Loucy (cell line): ENCODE measurements at regions not wholly inside any gene's neighbourhood (a gene's known extent, or its start where the extent isn't known, plus 50 kb on each side); places are given as distances from the start of the nearest gene placed in this dataset.

ENCODE experiments used
- H2AFZ ChIP-seq: fragments of 200-600 bp; sonication (generic); 2 replicates; pipeline ENCODE4 v1.6.0; 2016; ENCODE audit warnings: antibody characterized with exemption, mild to moderate bottlenecking, low read length, moderate library complexity
- H3F3A ChIP-seq: fragments of 200-600 bp; 2 replicates; pipeline ENCODE4 v1.6.0; 2016; ENCODE audit warnings: antibody characterized with exemption, low read depth, mild to moderate bottlenecking
- H3K27me3 ChIP-seq: fragments of 200-600 bp; sonication (generic); 2 replicates; pipeline ENCODE4 v1.6.1; 2014; ENCODE audit warnings: low read length, mild to moderate bottlenecking; ENCODE audit not compliant: insufficient read depth, poor library complexity, severe bottlenecking
- H3K36me3 ChIP-seq: fragments of 200-600 bp; sonication (generic); 2 replicates; pipeline ENCODE4 v1.6.1; 2016; ENCODE audit warnings: low read length; ENCODE audit not compliant: insufficient read depth
- H3K4me1 ChIP-seq: fragments of 200-600 bp; sonication (generic); 2 replicates; pipeline ENCODE4 v1.5.1; 2014; ENCODE audit warnings: low read length, mild to moderate bottlenecking; ENCODE audit not compliant: insufficient read depth, poor library complexity, severe bottlenecking
- H3K4me2 ChIP-seq: fragments of 200-600 bp; sonication (generic); 2 replicates; pipeline ENCODE4 v1.6.0; 2014; ENCODE audit warnings: antibody characterized with exemption, low read length, low read depth, mild to moderate bottlenecking; ENCODE audit not compliant: poor library complexity, severe bottlenecking
- H3K4me3 ChIP-seq: fragments of 200-600 bp; sonication (generic); 2 replicates; pipeline ENCODE4 v1.5.1; 2014; ENCODE audit warnings: low read length, mild to moderate bottlenecking, mixed read lengths; ENCODE audit not compliant: poor library complexity, severe bottlenecking
- H3K79me2 ChIP-seq: fragments of 200-600 bp; sonication (generic); 2 replicates; pipeline ENCODE4 v1.6.1; 2014; ENCODE audit warnings: low read length; ENCODE audit not compliant: insufficient read depth
- H3K9ac ChIP-seq: fragments of 200-600 bp; sonication (generic); 2 replicates; pipeline ENCODE4 v1.6.0; 2014; ENCODE audit warnings: mild to moderate bottlenecking, low read depth, low read length, moderate library complexity; ENCODE audit not compliant: poor library complexity, severe bottlenecking
- H3K9me2 ChIP-seq: fragments of 200-600 bp; sonication (generic); replicated peaks from 2 replicates; pipeline ENCODE4 v1.6.1; 2016; ENCODE audit warnings: low read depth, low read length, mixed read lengths
- H3K9me3 ChIP-seq: fragments of 200-600 bp; sonication (generic); 2 replicates; pipeline ENCODE4 v1.6.1; 2014; ENCODE audit warnings: mild to moderate bottlenecking, antibody characterized with exemption, low read length, low read depth; ENCODE audit not compliant: insufficient read depth
- H4K20me1 ChIP-seq: fragments of 200-600 bp; sonication (generic); 2 replicates; pipeline ENCODE4 v1.6.0; 2014; ENCODE audit warnings: antibody characterized with exemption, low read length, mild to moderate bottlenecking; ENCODE audit not compliant: insufficient read depth, poor library complexity, severe bottlenecking
- CTCF ChIP-seq: fragments of 200-600 bp; sonication (generic); conservative IDR thresholded peaks from 2 replicates; pipeline ENCODE4 v1.5.1; 2014; ENCODE audit warnings: mild to moderate bottlenecking, antibody characterized with exemption, low read length
- EZH2phosphoT487 ChIP-seq: fragments of 200-600 bp; IDR thresholded peaks from 2 replicates; pipeline ENCODE4 v1.6.1; 2018; ENCODE audit warnings: antibody characterized with exemption, mild to moderate bottlenecking, moderate library complexity, borderline replicate concordance

- Histone ChIP-seq H4K20me1 (no peaks in the 10 kb centered on the region), H3K79me2 (no peaks in the 10 kb centered on the region), H2AFZ (no peak overlapping the region), H3K9me2 (no peaks in the 10 kb centered on the region), H3K4me3 (no peak overlapping the region), H3K4me1 (no peaks in the 10 kb centered on the region), H3K4me2 (no peak overlapping the region), H3K36me3 (no peaks in the 10 kb centered on the region), H3F3A (no peaks in the 10 kb centered on the region), H3K27me3 (no peaks in the 10 kb centered on the region), H3K9me3 (no peaks in the 10 kb centered on the region; the same call in 1 of the 2 replicates), H3K9ac (no peak overlapping the region)
- no peak for TF ChIP-seq CTCF
- no peak for TF ChIP-seq EZH2phosphoT487
These were observed 1392.5 kb downstream of the AACS start for GRCh38 chr12:126457776-126458175.

- Histone ChIP-seq H3K36me3 (no peaks in the 10 kb centered on the region), H3K79me2 (no peaks in the 10 kb centered on the region), H3F3A (no peaks in the 10 kb centered on the region), H3K4me3 (no peak overlapping the region), H2AFZ (no peak overlapping the region), H3K4me1 (no peaks in the 10 kb centered on the region), H3K9me2 (no peaks in the 10 kb centered on the region), H3K4me2 (no peak overlapping the region), H3K27me3 (no peaks in the 10 kb centered on the region), H4K20me1 (no peaks in the 10 kb centered on the region), H3K9ac (no peak overlapping the region), H3K9me3 (no peaks in the 10 kb centered on the region)
- TF ChIP-seq EZH2phosphoT487: no peak
- no peak for TF ChIP-seq CTCF
These were observed 1398.9 kb downstream of the AACS start for GRCh38 chr12:126464153-126464552.

- Histone ChIP-seq H3K9ac (no peak overlapping the region), H3F3A (no peaks in the 10 kb centered on the region), H3K9me3 (no peaks in the 10 kb centered on the region), H3K9me2 (no peaks in the 10 kb centered on the region), H3K4me3 (no peak overlapping the region), H3K79me2 (no peaks in the 10 kb centered on the region), H3K4me2 (no peak overlapping the region), H2AFZ (no peak overlapping the region), H3K27me3 (no peaks in the 10 kb centered on the region), H3K4me1 (no peaks in the 10 kb centered on the region), H3K36me3 (no peaks in the 10 kb centered on the region), H4K20me1 (no peaks in the 10 kb centered on the region)
- TF ChIP-seq CTCF (no peak), EZH2phosphoT487 (no peak)
These were observed 1404.0 kb downstream of the AACS start for GRCh38 chr12:126469211-126469610.
